Ovary (tissue), 7 donors: ENCODE measurements at regions not wholly inside any gene's neighbourhood (a gene's known extent, or its start where the extent isn't known, plus 50 kb on each side); places are given as distances from the start of the nearest gene placed in this dataset.

ENCODE experiments used
- DNase-seq, 5 donors: peaks; one replicate each; pipeline ENCODE4 v3.0.0-alpha.2; 2019 to 2020
- H3K27ac ChIP-seq, 2 donors: fragments of 200-600 bp; one replicate each; pipeline versions ENCODE4 v1.5.1 to v1.8.0; 2019 to 2022
- H3K27me3 ChIP-seq: fragments of 200-600 bp; one replicate; pipeline ENCODE4 v1.8.0; 2022
- H3K36me3 ChIP-seq: fragments of 200-600 bp; sonication (generic); one replicate; pipeline ENCODE4 v1.5.1; 2019
- H3K4me1 ChIP-seq: one replicate; pipeline ENCODE4 v1.8.1; 2013; ENCODE audit warnings: mild to moderate bottlenecking, moderate library complexity; ENCODE audit not compliant: insufficient read depth
- H3K4me3 ChIP-seq: fragments of 200-600 bp; sonication (generic); one replicate; pipeline ENCODE4 v1.5.1; 2017
- H3K9me3 ChIP-seq, 2 donors: fragments of 200-600 bp in 1 of 2; sonication (generic) in 1 of 2; one replicate each; pipeline versions ENCODE4 v1.5.1 to v1.8.1; 2013 to 2019; ENCODE audit warnings: mild to moderate bottlenecking in 1 of 2, moderate library complexity in 1 of 2
- CTCF ChIP-seq, 3 donors: fragments of 450-650 bp in 2 of 3; fragments of 200-600 bp in 1 of 3; IDR thresholded peaks; one replicate each; pipeline versions ENCODE4 v1.5.1 to v1.8.0; 2016 to 2022; ENCODE audit warnings: antibody characterized with exemption in 3 of 3, mild to moderate bottlenecking in 1 of 3
- EP300 ChIP-seq: sonication (generic); formaldehyde crosslinking; IDR thresholded peaks from one replicate; pipeline ENCODE4 v1.6.1; 2017; ENCODE audit warnings: antibody characterized with exemption
- POLR2A ChIP-seq: fragments of 450-650 bp; IDR thresholded peaks from one replicate; pipeline ENCODE4 v1.6.1; 2017; ENCODE audit warnings: antibody characterized with exemption, mild to moderate bottlenecking, moderate library complexity
- WGBS, 3 donors: extraction: QIAGEN DNeasy Blood & Tissue Kit in 1 of 3; methylation state at CpG; one replicate each; pipeline versions ENCODE4 v1.1.5 to v1.1.7; 2013 to 2017; 5-methylcytosine and 5-hydroxymethylcytosine counted together
- intact Hi-C, 4 donors: fragments of 100-400 bp; cut with DNase I; formaldehyde crosslinking; loops; one replicate each; pipeline versions ENCODE4 v1.11.0 to v1.15.1; 2022 to 2023
- donor health status: DM: no; HTN: no; CAD: no; lungs with moderate emphysema.
- donor health status: DM: no; HTN: no; CAD: no.
- donor health status: Bipolar disorder and iron deficiency.
- donor health status: DM: no; HTN: no; CAD: no.
- donor health status: DM: yes; HTN: yes; CAD: no.

- DNase-seq: no peak
- intact Hi-C loops: no loop called here
- Histone ChIP-seq H3K4me3 (no peak overlapping the region), H3K36me3 (no peaks in the 10 kb centered on the region), H3K4me1 (no peaks in the 10 kb centered on the region), H3K27ac (no peak overlapping the region), H3K27me3 (no peaks in the 10 kb centered on the region), H3K9me3 (no peaks in the 10 kb centered on the region)
- TF ChIP-seq EP300 (no peak), POLR2A (no peak), CTCF (IDR thresholded peaks at IDR 0.05) (no peak)
Observed at GRCh38 chr1:222912730-222913129, 97.9 kb downstream of the DISP1 start.

- no peak for DNase-seq
- H3K4me1 ChIP-seq: no peaks in the 10 kb centered on the region
- H3K27me3 ChIP-seq: no peaks in the 10 kb centered on the region
- TF ChIP-seq POLR2A (no peak), CTCF (IDR thresholded peaks at IDR 0.05) (no peak), EP300 (no peak)
- H3K27ac ChIP-seq: no peak overlapping the region
- H3K36me3 ChIP-seq: no peaks in the 10 kb centered on the region
- WGBS, 3 donors: 84 to 97% (median 94%) methylated on average over 2 of the region's 2 CpGs
- intact Hi-C loops: no loop called here
- no peak overlapping the region for H3K4me3 ChIP-seq
- no peaks in the 10 kb centered on the region for H3K9me3 ChIP-seq
Observed at GRCh38 chr1:222914861-222915632, 100.2 kb downstream of the DISP1 start.

DNA sequence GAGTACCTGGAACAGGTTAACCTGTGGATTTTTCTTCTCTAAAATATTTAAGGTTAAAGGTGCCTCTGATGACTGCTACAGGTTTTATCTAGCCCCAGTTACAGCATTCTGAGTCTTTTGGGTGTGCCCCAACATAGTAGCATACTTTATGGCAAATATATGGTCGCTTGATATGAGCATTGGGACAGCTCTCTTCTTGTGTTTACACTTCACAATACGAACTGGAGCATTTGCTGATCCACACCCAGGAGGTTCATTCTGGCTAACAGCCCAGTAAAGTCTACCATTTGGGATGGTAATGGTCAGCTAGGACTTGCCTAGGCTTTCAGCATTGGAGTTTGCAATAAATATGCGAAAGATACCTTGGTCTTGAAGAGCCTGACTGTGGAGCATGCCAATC, 101.3 kb downstream of the DISP1 start:
- Histone ChIP-seq H3K36me3 (no peaks in the 10 kb centered on the region), H3K4me1 (peaks cover 3% of the 10 kb centered on the region), H3K9me3 (no peaks in the 10 kb centered on the region), H3K27ac (no peak overlapping the region), H3K27me3 (no peaks in the 10 kb centered on the region), H3K4me3 (no peak overlapping the region)
- WGBS, 3 donors: 85 to 93% (median 91%) methylated on average over 3 of the region's 3 CpGs
- intact Hi-C loops: no loop called here
- no peak for DNase-seq
- TF ChIP-seq CTCF (IDR thresholded peaks at IDR 0.05) (no peak), EP300 (no peak), POLR2A (no peak)

DNA sequence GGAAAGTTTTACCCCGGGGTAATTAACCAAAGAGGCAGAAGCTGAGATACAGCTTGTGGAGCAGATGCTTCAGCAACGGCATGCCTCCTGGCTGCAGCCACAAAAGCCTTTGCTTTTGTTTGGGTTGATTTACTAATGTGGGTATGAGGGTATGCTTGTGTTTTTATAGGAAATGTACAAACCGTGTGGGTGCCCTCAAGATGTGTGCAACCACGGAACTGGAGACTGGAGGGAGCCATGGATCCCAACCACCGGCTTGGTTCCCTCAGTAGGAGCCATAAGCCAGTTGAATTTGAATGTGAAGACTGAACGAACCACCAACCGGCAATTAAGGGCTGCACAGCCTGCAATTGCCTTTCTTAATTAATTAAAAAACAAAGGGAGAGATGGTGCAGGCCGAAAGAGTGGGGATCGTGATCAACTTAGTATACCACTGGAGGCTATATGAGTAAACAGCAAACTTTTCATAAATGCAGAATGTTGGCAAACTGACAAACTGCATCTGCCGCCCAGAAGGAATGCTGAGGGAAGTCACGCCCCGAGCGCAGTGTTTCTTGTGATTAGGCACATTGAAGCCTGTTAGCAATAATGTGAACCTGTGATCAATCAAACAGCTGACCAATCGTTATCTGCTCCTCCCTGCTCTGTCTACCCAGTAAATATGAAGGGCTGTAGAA, 104.1 kb downstream of the DISP1 start:
- H3K9me3 ChIP-seq: no peaks in the 10 kb centered on the region
- H3K4me3 ChIP-seq: no peak overlapping the region
- H3K27ac ChIP-seq: no peak overlapping the region
- H3K27me3 ChIP-seq: no peaks in the 10 kb centered on the region
- DNase-seq: no peak
- peaks cover 8% of the 10 kb centered on the region for H3K4me1 ChIP-seq
- TF ChIP-seq POLR2A (no peak), EP300 (no peak), CTCF (IDR thresholded peaks at IDR 0.05) (no peak)
- intact Hi-C loops: no loop called here
- no peaks in the 10 kb centered on the region for H3K36me3 ChIP-seq
- WGBS, 3 donors: 63 to 77% (median 75%) methylated on average over 14 of the region's 14 CpGs
